OCI-LY7 (cell line): ENCODE measurements at regions not wholly inside any gene's neighbourhood (a gene's known extent, or its start where the extent isn't known, plus 50 kb on each side); places are given as distances from the start of the nearest gene placed in this dataset.

Experiments
- BruUV-seq: library from RNA; stranded (reverse); fragments of 400-500 nt; replicated peaks from 2 replicates; lab custom pipeline; 2021; lab: Mats Ljungman, UMichigan
- CTCF ChIA-PET: fragments of 300-600 bp; sonication (Branson Sonifier 250); formaldehyde crosslinking; loops from one replicate; lab custom pipeline; 2022; ENCODE audit warnings: antibody characterized with exemption; ENCODE audit not compliant: unreplicated experiment; lab: Charles Lee
- POLR2A ChIA-PET: fragments of 300-600 bp; sonication (Branson Sonifier 250); formaldehyde crosslinking; loops from one replicate; lab custom pipeline; 2022; ENCODE audit warnings: antibody characterized with exemption; lab: Charles Lee
- DNase-seq: peaks from one replicate; pipeline ENCODE4 v3.0.0-alpha.2; 2015; ENCODE audit warnings: low spot score
- H2AFZ ChIP-seq: fragments of 200-600 bp; sonication (generic), shearing (Covaris generic); 2 replicates; pipeline ENCODE4 v1.6.1; 2014; ENCODE audit warnings: mild to moderate bottlenecking, antibody characterized with exemption, low read length, moderate library complexity
- H3K27ac ChIP-seq: fragments of 200-600 bp; sonication (generic); 2 replicates; pipeline ENCODE4 v1.5.1; 2014; ENCODE audit warnings: mixed run types, low read depth, mild to moderate bottlenecking, moderate library complexity, low read length, inconsistent platforms; ENCODE audit not compliant: poor library complexity, severe bottlenecking
- H3K36me3 ChIP-seq: fragments of 200-600 bp; sonication (generic); 2 replicates; pipeline ENCODE4 v1.6.1; 2014; ENCODE audit warnings: mild to moderate bottlenecking, antibody characterized with exemption, low read length, moderate library complexity, mixed read lengths; ENCODE audit not compliant: insufficient read depth
- H3K4me1 ChIP-seq: fragments of 200-600 bp; sonication (generic); 2 replicates; pipeline ENCODE4 v1.5.1; 2014; ENCODE audit warnings: mild to moderate bottlenecking, low read length; ENCODE audit not compliant: insufficient read depth, poor library complexity, severe bottlenecking
- H3K4me2 ChIP-seq: fragments of 200-600 bp; sonication (generic); 2 replicates; pipeline ENCODE4 v1.6.1; 2014; ENCODE audit warnings: mild to moderate bottlenecking, low read length
- H3K4me3 ChIP-seq: fragments of 200-600 bp; sonication (generic); 2 replicates; pipeline ENCODE4 v1.5.1; 2014; ENCODE audit warnings: mild to moderate bottlenecking, low read depth, low read length; ENCODE audit not compliant: poor library complexity, severe bottlenecking
- H3K79me2 ChIP-seq: fragments of 200-600 bp; sonication (generic); 2 replicates; pipeline ENCODE4 v1.6.1; 2016; ENCODE audit warnings: low read depth, mild to moderate bottlenecking, low read length, moderate library complexity, mixed read lengths; ENCODE audit not compliant: insufficient read depth
- H3K9me2 ChIP-seq: fragments of 200-600 bp; sonication (generic); 2 replicates; pipeline ENCODE4 v1.6.1; 2016; ENCODE audit warnings: mild to moderate bottlenecking, low read length, mixed read lengths; ENCODE audit not compliant: insufficient read depth
- H3K9me3 ChIP-seq: fragments of 200-600 bp; sonication (generic); 2 replicates; pipeline ENCODE4 v1.6.1; 2014; ENCODE audit warnings: mild to moderate bottlenecking, mixed run types, low read length, mixed read lengths
- H4K20me1 ChIP-seq: fragments of 200-600 bp; sonication (generic); 2 replicates; pipeline ENCODE4 v1.6.1; 2014; ENCODE audit warnings: mild to moderate bottlenecking, antibody characterized with exemption, low read length, moderate library complexity, mixed read lengths; ENCODE audit not compliant: insufficient read depth
- CTCF ChIP-seq: fragments of 200-600 bp; sonication (generic); conservative IDR thresholded peaks from 2 replicates; pipeline ENCODE4 v1.5.1; 2014; ENCODE audit warnings: mild to moderate bottlenecking, antibody characterized with exemption, low read length, moderate library complexity, mixed read lengths
- EZH2phosphoT487 ChIP-seq: fragments of 200-600 bp; sonication (generic); IDR thresholded peaks from 2 replicates; pipeline ENCODE4 v1.6.1; 2018; ENCODE audit warnings: low read depth, borderline replicate concordance, mild to moderate bottlenecking, mixed run types, antibody characterized with exemption, low read length, moderate library complexity, mixed read lengths
- intact Hi-C: fragments of 100-400 bp; cut with micrococcal nuclease; formaldehyde crosslinking; loops from one replicate; pipeline ENCODE4 v1.10.0; 2022; ENCODE audit not compliant: unreplicated experiment

- no peaks in the 10 kb centered on the region for H3K36me3 ChIP-seq
- no peak for DNase-seq
- no peak overlapping the region for H3K4me3 ChIP-seq
- H3K4me1 ChIP-seq = no peaks in the 10 kb centered on the region
- no peak overlapping the region for H3K4me2 ChIP-seq
- no peaks in the 10 kb centered on the region for H3K79me2 ChIP-seq
- ChIA-PET CTCF (no interaction called here), POLR2A (no interaction called here)
- H3K27ac ChIP-seq = no peak overlapping the region
- no peaks in the 10 kb centered on the region for H3K9me2 ChIP-seq
- H3K9me3 ChIP-seq = no peaks in the 10 kb centered on the region
- no peak overlapping the region for H2AFZ ChIP-seq
- intact Hi-C loops = no loop called here
- no TSS peak for BruUV-seq
- no peaks in the 10 kb centered on the region for H4K20me1 ChIP-seq
- TF ChIP-seq CTCF (no peak), EZH2phosphoT487 (no peak)
These were observed 180.9 kb upstream of the DEPDC1 start for GRCh38 chr1:68677684-68678351.

GRCh38 chr1:68696221-68696620 lies 199.3 kb upstream of the DEPDC1 start:
- TF ChIP-seq CTCF (no peak), EZH2phosphoT487 (no peak)
- Histone ChIP-seq H3K27ac (no peak overlapping the region), H3K79me2 (no peaks in the 10 kb centered on the region), H3K4me2 (no peak overlapping the region), H3K4me1 (no peaks in the 10 kb centered on the region), H3K9me2 (no peaks in the 10 kb centered on the region), H3K9me3 (no peaks in the 10 kb centered on the region), H3K4me3 (no peak overlapping the region), H3K36me3 (no peaks in the 10 kb centered on the region), H2AFZ (no peak overlapping the region), H4K20me1 (no peaks in the 10 kb centered on the region)
- DNase-seq = no peak
- no TSS peak for BruUV-seq
- ChIA-PET POLR2A (interaction anchor here (0.6 to 1.0 kb wide), 2 partner anchors 83 to 170 kb away, joined by 3 read pairs; no protein-coding TSS in a partner anchor), CTCF (no interaction called here)
- intact Hi-C loops = no loop called here

- no peaks in the 10 kb centered on the region for H4K20me1 ChIP-seq
- H3K27ac ChIP-seq = no peak overlapping the region
- H3K36me3 ChIP-seq = no peaks in the 10 kb centered on the region
- no TSS peak for BruUV-seq
- CTCF ChIA-PET = no interaction called here
- intact Hi-C loops = no loop called here
- H2AFZ ChIP-seq = no peak overlapping the region
- H3K4me1 ChIP-seq = no peaks in the 10 kb centered on the region
- TF ChIP-seq CTCF (no peak), EZH2phosphoT487 (no peak)
- no peaks in the 10 kb centered on the region for H3K9me2 ChIP-seq
- H3K9me3 ChIP-seq = no peaks in the 10 kb centered on the region
- no peaks in the 10 kb centered on the region for H3K79me2 ChIP-seq
- no peak overlapping the region for H3K4me2 ChIP-seq
- no peak for DNase-seq
- H3K4me3 ChIP-seq = no peak overlapping the region
- POLR2A ChIA-PET = no interaction called here
These were observed 207.1 kb upstream of the DEPDC1 start for GRCh38 chr1:68703921-68704354.
